ENCODE measurements at regions not wholly inside any gene's neighbourhood (a gene's known extent, or its start where the extent isn't known, plus 50 kb on each side); places are given as distances from the start of the nearest gene placed in this dataset.
A peak's percentile ranks its signal among the peaks of the same experiment; 100 is the strongest.

GRCh38 chr1:234756066-234756774, 146.2 kb upstream of the IRF2BP2 start:
- no peak overlapping the region for H3K4me2 ChIP-seq (replicated peaks; ENCODE audit: extremely low read depth, low read length, poor library complexity, severe bottlenecking)
- 89% methylated on average over 5 of the region's 13 CpGs for WGBS (ENCODE audit: insufficient coverage)

GRCh38 chr1:234755449-234755863, 145.5 kb upstream of the IRF2BP2 start:
- Histone ChIP-seq H3K4me2 (replicated peaks; ENCODE audit: extremely low read depth, low read length, poor library complexity, severe bottlenecking) (peak overlapping the region; percentile 15), H3K79me2 (ENCODE audit: insufficient read depth, low read length) (no peaks in the 10 kb centered on the region), H3K27ac (ENCODE audit: low read depth in 1 of 2, low read length in 2 of 2) (peak overlapping the region in 1 of 2 donors; percentile 11), H3K36me3 (replicated peaks in 1 of 2; ENCODE audit: control insufficient read depth in 1 of 2, insufficient read depth in 2 of 2, low read length in 2 of 2) (no peaks in the 10 kb centered on the region), H3K9me3 (replicated peaks in 1 of 2; ENCODE audit: control insufficient read depth in 1 of 2, insufficient read depth in 1 of 2, low read length in 2 of 2) (no peaks in the 10 kb centered on the region), H3K4me3 (replicated peaks in 1 of 3; ENCODE audit: low read depth in 2 of 3, low read length in 3 of 3) (no peak overlapping the region), H3K27me3 (ENCODE audit: control insufficient read depth in 2 of 2, insufficient read depth in 2 of 2, low read length in 2 of 2) (no peaks in the 10 kb centered on the region), H3K4me1 (ENCODE audit: control insufficient read depth in 1 of 2, insufficient read depth in 2 of 2, low read length in 2 of 2) (peaks cover 36 to 41% of the 10 kb centered on the region in 2 donors), H3K9ac (ENCODE audit: insufficient read depth, low read length, poor library complexity, severe bottlenecking) (no peak overlapping the region), H2AFZ (ENCODE audit: insufficient read depth, low read depth, low read length, poor library complexity, severe bottlenecking) (peak overlapping the region; percentile 29), H4K20me1 (ENCODE audit: insufficient read depth, low read length) (no peaks in the 10 kb centered on the region)
- peak overlapping the region in 1 of 2 donors; percentile 68 for H3K4me3 Mint-ChIP-seq
- WGBS (ENCODE audit: insufficient coverage), result 33% methylated on average over 2 of the region's 8 CpGs
- H3K9me3 Mint-ChIP-seq, result peaks cover 0 to 3% (median 0%) of the 10 kb centered on the region in 7 donors
- DNase-seq, result peak; percentile 81 to 87 (median 85)
- no peak for TF ChIP-seq CTCF (IDR thresholded peaks at IDR 0.05)
- H3K27ac Mint-ChIP-seq, result peak overlapping the region; percentile 58 to 87 (median 64)
- intact Hi-C loops (cut with micrococcal nuclease), result no loop called here
- peaks cover 42% of the 10 kb centered on the region for H3K4me1 Mint-ChIP-seq
- H3K36me3 Mint-ChIP-seq, result peaks cover 0 to 7% of the 10 kb centered on the region in 2 donors
- H3K27me3 Mint-ChIP-seq (ENCODE audit: low read depth in 3 of 3), result peaks cover 0 to 1% (median 0%) of the 10 kb centered on the region in 3 donors

More at GRCh38 chr1:234756066-234756774, 146.2 kb upstream of the IRF2BP2 start:
- H3K4me1 Mint-ChIP-seq, result peaks cover 49% of the 10 kb centered on the region
- no peak overlapping the region for H3K4me3 Mint-ChIP-seq
- peaks cover 0 to 1% (median 0%) of the 10 kb centered on the region in 3 donors for H3K27me3 Mint-ChIP-seq (ENCODE audit: low read depth in 3 of 3)
- no peak for TF ChIP-seq CTCF (IDR thresholded peaks at IDR 0.05)
- H3K36me3 Mint-ChIP-seq, result peaks cover 0 to 7% of the 10 kb centered on the region in 2 donors
- Histone ChIP-seq H3K27me3 (ENCODE audit: control insufficient read depth in 2 of 2, insufficient read depth in 2 of 2, low read length in 2 of 2) (no peaks in the 10 kb centered on the region), H3K4me1 (ENCODE audit: control insufficient read depth in 1 of 2, insufficient read depth in 2 of 2, low read length in 2 of 2) (peaks cover 42 to 49% of the 10 kb centered on the region in 2 donors), H3K36me3 (replicated peaks in 1 of 2; ENCODE audit: control insufficient read depth in 1 of 2, insufficient read depth in 2 of 2, low read length in 2 of 2) (no peaks in the 10 kb centered on the region), H3K4me3 (replicated peaks in 1 of 3; ENCODE audit: low read depth in 2 of 3, low read length in 3 of 3) (no peak overlapping the region), H2AFZ (ENCODE audit: insufficient read depth, low read depth, low read length, poor library complexity, severe bottlenecking) (no peak overlapping the region), H4K20me1 (ENCODE audit: insufficient read depth, low read length) (no peaks in the 10 kb centered on the region), H3K27ac (ENCODE audit: low read depth in 1 of 2, low read length in 2 of 2) (no peak overlapping the region), H3K9me3 (replicated peaks in 1 of 2; ENCODE audit: control insufficient read depth in 1 of 2, insufficient read depth in 1 of 2, low read length in 2 of 2) (no peaks in the 10 kb centered on the region), H3K79me2 (ENCODE audit: insufficient read depth, low read length) (no peaks in the 10 kb centered on the region), H3K9ac (ENCODE audit: insufficient read depth, low read length, poor library complexity, severe bottlenecking) (no peak overlapping the region)
- intact Hi-C loops (cut with micrococcal nuclease), result no loop called here
- peak in 2 of 3 donors; percentile 32 to 46 for DNase-seq
- peaks cover 0 to 3% (median 0%) of the 10 kb centered on the region in 7 donors for H3K9me3 Mint-ChIP-seq
- H3K27ac Mint-ChIP-seq, result peak overlapping the region in 4 of 7 donors; percentile 41 to 59 (median 52)

Data from CD14-positive monocyte (primary cell).